Dendritic cell treated with granulocyte-macrophage colony-stimulating factor and Interleukin-4, amounts not matched to agents 40 ng/mL and 50 ng/mL, for 4 days (primary cell): ENCODE measurements at regions not wholly inside any gene's neighbourhood (a gene's known extent, or its start where the extent isn't known, plus 50 kb on each side); places are given as distances from the start of the nearest gene placed in this dataset.
"Not testable (repeated sequence)": the region's sequence is repeated elsewhere in the genome, so short reads cannot be mapped to it uniquely, and the experiment has no call there.

Source experiments
- H3K27ac Mint-ChIP-seq: one replicate; pipeline ENCODE4 v1.8.0; 2022; ENCODE audit warnings: mild to moderate bottlenecking, mixed read lengths
- H3K27me3 Mint-ChIP-seq: one replicate; pipeline ENCODE4 v1.8.0; 2022; ENCODE audit warnings: mild to moderate bottlenecking, mixed read lengths
- H3K36me3 Mint-ChIP-seq: one replicate; pipeline ENCODE4 v1.8.0; 2022; ENCODE audit warnings: low read depth, mixed read lengths
- H3K4me1 Mint-ChIP-seq: one replicate; pipeline ENCODE4 v1.8.0; 2022; ENCODE audit warnings: low read depth, mixed read lengths
- H3K4me3 Mint-ChIP-seq: one replicate; pipeline ENCODE4 v1.8.0; 2022; ENCODE audit warnings: mild to moderate bottlenecking, moderate library complexity, mixed read lengths
- H3K9me3 Mint-ChIP-seq: one replicate; pipeline ENCODE4 v1.8.0; 2022; ENCODE audit warnings: mixed read lengths
- intact Hi-C: fragments of 100-400 bp; cut with micrococcal nuclease; formaldehyde crosslinking; loops from one replicate; pipeline ENCODE4 v1.15.0; 2022

DNA sequence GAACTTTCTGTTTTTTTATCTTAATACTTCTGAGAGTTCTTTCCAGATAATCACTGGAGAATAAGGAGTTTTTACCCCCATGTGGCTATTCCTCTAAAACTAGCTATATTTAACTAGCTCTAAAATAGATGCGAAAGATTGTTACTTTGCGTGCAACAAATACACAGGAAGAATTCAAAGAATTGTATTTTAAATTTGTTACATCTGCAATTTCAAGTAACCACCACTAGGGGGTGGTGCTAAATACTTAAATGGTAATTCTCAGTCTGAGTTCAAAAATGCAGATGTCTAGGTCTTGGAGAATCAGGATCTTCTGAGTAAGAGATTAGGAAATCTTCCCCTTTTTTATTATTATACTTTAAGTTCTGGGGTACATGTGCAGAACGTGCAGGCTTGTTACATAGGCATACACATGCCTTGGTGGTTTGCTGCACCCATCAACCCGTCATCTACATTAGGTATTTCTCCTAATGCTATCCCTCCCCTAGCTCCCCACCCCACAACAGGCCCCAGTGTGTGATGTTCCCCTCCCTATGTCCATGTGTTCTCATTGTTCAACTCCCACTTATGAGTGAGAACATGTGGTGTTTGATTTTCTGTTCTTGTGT is 346.9 kb downstream of the GOLGA6L6 start:
- H3K36me3 Mint-ChIP-seq, H3K4me1 Mint-ChIP-seq, H3K9me3 Mint-ChIP-seq, intact Hi-C loops, H3K4me3 Mint-ChIP-seq, H3K27ac Mint-ChIP-seq, H3K27me3 Mint-ChIP-seq: not testable (repeated sequence)

GRCh38 chr15:20192982-20193929 is 348.3 kb downstream of the GOLGA6L6 start:
- H3K9me3 Mint-ChIP-seq, H3K4me3 Mint-ChIP-seq, H3K27ac Mint-ChIP-seq, H3K27me3 Mint-ChIP-seq, H3K36me3 Mint-ChIP-seq, intact Hi-C loops, H3K4me1 Mint-ChIP-seq: not testable (repeated sequence)

- H3K9me3 Mint-ChIP-seq, intact Hi-C loops, H3K27me3 Mint-ChIP-seq, H3K27ac Mint-ChIP-seq, H3K4me3 Mint-ChIP-seq, H3K36me3 Mint-ChIP-seq, H3K4me1 Mint-ChIP-seq: not testable (repeated sequence)
Measured at GRCh38 chr15:20191508-20192125, 350.0 kb downstream of the GOLGA6L6 start.

- H3K27me3 Mint-ChIP-seq, H3K4me3 Mint-ChIP-seq, H3K27ac Mint-ChIP-seq, H3K4me1 Mint-ChIP-seq, H3K36me3 Mint-ChIP-seq, intact Hi-C loops, H3K9me3 Mint-ChIP-seq: not testable (repeated sequence)
Measured at GRCh38 chr15:20188611-20189010, 353.0 kb downstream of the GOLGA6L6 start.

- H3K27me3 Mint-ChIP-seq, intact Hi-C loops, H3K4me1 Mint-ChIP-seq, H3K9me3 Mint-ChIP-seq, H3K36me3 Mint-ChIP-seq, H3K27ac Mint-ChIP-seq, H3K4me3 Mint-ChIP-seq: not testable (repeated sequence)
Measured at GRCh38 chr15:20187370-20188355, 353.9 kb downstream of the GOLGA6L6 start.

DNA sequence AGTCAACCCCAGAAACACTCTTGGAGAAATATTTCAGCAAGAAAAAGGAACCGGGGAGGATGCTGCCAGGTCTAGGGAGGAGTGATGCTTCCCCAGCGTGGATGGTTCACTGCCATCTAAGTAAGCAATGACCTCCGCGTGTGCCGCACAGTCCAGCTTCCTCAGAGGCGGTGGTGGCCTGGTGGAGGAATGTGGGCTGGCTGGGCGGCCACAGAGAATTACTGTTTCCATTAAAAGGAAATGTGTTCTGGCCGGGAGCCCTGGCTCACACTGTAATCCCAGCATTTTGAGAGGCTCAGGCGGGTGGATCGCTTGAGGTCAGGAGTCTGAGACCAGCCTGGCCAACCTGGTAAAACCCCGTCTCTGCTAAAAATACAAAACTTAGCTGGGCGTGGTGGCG is 356.7 kb downstream of the GOLGA6L6 start:
- intact Hi-C loops, H3K27me3 Mint-ChIP-seq, H3K4me3 Mint-ChIP-seq, H3K9me3 Mint-ChIP-seq, H3K27ac Mint-ChIP-seq, H3K36me3 Mint-ChIP-seq, H3K4me1 Mint-ChIP-seq: not testable (repeated sequence)

GRCh38 chr15:20168221-20168620 is 373.4 kb downstream of the GOLGA6L6 start:
- intact Hi-C loops, H3K27me3 Mint-ChIP-seq, H3K4me1 Mint-ChIP-seq, H3K36me3 Mint-ChIP-seq, H3K27ac Mint-ChIP-seq, H3K9me3 Mint-ChIP-seq, H3K4me3 Mint-ChIP-seq: not testable (repeated sequence)

- H3K27ac Mint-ChIP-seq, H3K27me3 Mint-ChIP-seq, H3K36me3 Mint-ChIP-seq, H3K4me1 Mint-ChIP-seq, H3K9me3 Mint-ChIP-seq, H3K4me3 Mint-ChIP-seq, intact Hi-C loops: not testable (repeated sequence)
Measured at GRCh38 chr15:20153528-20153927, 388.1 kb downstream of the GOLGA6L6 start.

- H3K4me3 Mint-ChIP-seq, intact Hi-C loops, H3K27me3 Mint-ChIP-seq, H3K27ac Mint-ChIP-seq, H3K9me3 Mint-ChIP-seq, H3K4me1 Mint-ChIP-seq, H3K36me3 Mint-ChIP-seq: not testable (repeated sequence)
Measured at GRCh38 chr15:20148679-20149078, 392.9 kb downstream of the GOLGA6L6 start.

DNA sequence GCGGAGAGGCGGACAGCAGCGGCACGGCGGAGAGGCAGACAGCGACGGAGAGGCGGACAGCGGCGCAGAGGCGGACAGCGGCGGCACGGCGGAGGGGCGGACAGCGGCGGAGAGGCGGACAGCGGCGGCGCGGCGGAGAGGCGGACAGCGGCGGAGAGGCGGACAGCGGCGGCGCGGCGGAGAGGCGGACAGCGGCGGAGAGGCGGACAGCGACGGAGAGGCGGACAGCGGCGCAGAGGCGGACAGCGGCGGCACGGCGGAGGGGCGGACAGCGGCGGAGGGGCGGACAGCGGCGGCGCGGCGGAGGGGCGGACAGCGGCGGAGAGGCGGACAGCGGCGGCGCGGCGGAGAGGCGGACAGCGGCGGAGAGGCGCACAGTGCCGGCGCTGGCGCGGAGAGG is 393.6 kb downstream of the GOLGA6L6 start:
- H3K4me1 Mint-ChIP-seq, intact Hi-C loops, H3K36me3 Mint-ChIP-seq, H3K4me3 Mint-ChIP-seq, H3K27ac Mint-ChIP-seq, H3K9me3 Mint-ChIP-seq, H3K27me3 Mint-ChIP-seq: not testable (repeated sequence)

DNA sequence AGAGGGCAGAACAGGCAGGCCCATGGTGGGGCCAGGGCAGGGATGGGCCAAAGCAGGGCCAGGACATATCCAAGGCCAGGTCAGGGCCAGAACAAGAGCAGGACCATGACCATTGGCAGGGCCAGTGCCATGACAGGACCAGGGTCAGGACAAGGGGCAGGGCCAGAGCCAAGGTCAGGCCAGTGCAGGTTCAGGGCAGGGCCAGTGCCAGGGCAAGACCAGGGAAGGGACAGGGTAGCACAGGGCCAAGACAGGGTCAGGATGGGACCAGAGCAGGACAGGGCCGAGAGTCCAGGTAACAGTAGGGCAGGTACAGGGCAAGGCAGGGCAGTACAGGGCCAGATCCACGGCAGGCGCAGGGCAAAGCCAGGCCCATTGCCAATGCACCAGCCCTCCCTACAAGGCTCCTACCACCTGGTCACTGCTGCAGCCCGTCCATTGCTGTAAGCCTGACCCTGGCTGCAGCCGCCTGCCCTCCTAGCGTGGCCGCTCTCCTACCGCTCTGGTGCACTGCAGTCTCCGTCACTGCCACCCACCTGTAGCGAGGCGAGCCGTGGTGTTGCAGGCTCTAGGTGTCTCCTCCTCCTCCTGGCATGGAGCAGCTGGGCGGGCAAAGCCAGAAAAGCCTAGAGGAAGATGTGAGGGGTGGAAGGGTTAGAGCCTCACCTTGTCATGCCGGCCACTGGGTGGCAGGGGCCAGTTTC is 397.1 kb downstream of the GOLGA6L6 start:
- intact Hi-C loops, H3K9me3 Mint-ChIP-seq, H3K4me1 Mint-ChIP-seq: not testable (repeated sequence)

GRCh38 chr15:20142906-20143305 is 398.7 kb downstream of the GOLGA6L6 start:
- H3K4me3 Mint-ChIP-seq, H3K27ac Mint-ChIP-seq, H3K36me3 Mint-ChIP-seq, H3K4me1 Mint-ChIP-seq, intact Hi-C loops, H3K9me3 Mint-ChIP-seq, H3K27me3 Mint-ChIP-seq: not testable (repeated sequence)

More for the DNA sequence above, 397.1 kb downstream of the GOLGA6L6 start:
- H3K4me3 Mint-ChIP-seq, H3K36me3 Mint-ChIP-seq, H3K27ac Mint-ChIP-seq, H3K27me3 Mint-ChIP-seq: not testable (repeated sequence)

DNA sequence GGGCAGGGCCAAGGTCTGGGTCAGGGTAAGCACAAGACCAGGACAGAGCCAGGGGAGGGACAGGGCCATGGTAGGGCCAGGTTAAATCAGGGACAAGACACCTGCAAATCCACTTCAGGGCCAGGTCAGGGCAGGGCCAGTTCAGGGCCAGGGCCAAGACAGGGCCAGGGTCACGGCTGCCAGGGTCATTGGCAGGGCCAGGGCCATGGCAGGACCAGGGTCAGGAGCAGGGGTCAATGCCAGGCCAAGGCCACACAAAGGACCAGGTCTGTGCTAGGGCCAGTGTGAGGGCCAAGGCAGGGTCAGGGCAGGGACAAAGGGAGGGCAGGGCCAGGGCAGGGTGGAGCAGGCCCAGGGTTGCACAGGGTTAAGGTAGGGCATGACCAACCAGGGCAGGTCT is 399.2 kb downstream of the GOLGA6L6 start:
- H3K27me3 Mint-ChIP-seq, H3K36me3 Mint-ChIP-seq, H3K27ac Mint-ChIP-seq, H3K9me3 Mint-ChIP-seq, H3K4me3 Mint-ChIP-seq, intact Hi-C loops, H3K4me1 Mint-ChIP-seq: not testable (repeated sequence)
